HG02981 (cell line): ENCODE measurements at regions not wholly inside any gene's neighbourhood (a gene's known extent, or its start where the extent isn't known, plus 50 kb on each side); places are given as distances from the start of the nearest gene placed in this dataset.
"Not testable (repeated sequence)": the region's sequence is repeated elsewhere in the genome, so short reads cannot be mapped to it uniquely, and the experiment has no call there.

ENCODE experiments used
- ATAC-seq: cut with Tn5 transposase; IDR thresholded peaks from one replicate; pipeline ENCODE4 v1.9.1; 2021; ENCODE audit warnings: mild to moderate bottlenecking, moderate library complexity; ENCODE audit not compliant: unreplicated experiment

DNA sequence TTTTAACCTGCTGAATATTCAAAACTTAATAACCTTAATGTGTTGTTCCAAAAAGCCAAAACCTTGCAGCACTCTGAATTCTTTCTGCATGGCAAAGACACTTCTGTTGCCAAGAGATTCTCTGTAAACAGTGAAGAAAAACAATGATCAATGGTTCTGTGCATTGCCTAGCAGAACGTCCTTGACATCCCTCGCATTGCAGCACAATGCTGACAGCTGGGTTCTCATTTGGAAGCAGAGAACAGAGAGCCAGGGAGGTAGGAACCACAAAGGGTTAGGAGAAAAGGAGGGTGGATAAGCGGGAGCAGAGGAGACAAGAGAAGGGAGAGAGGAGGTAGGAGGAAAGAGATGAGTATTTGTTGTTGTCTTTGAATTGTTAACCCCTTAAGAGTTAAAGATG, 501.1 kb downstream of the NAV3 start:
- no peak for ATAC-seq

DNA sequence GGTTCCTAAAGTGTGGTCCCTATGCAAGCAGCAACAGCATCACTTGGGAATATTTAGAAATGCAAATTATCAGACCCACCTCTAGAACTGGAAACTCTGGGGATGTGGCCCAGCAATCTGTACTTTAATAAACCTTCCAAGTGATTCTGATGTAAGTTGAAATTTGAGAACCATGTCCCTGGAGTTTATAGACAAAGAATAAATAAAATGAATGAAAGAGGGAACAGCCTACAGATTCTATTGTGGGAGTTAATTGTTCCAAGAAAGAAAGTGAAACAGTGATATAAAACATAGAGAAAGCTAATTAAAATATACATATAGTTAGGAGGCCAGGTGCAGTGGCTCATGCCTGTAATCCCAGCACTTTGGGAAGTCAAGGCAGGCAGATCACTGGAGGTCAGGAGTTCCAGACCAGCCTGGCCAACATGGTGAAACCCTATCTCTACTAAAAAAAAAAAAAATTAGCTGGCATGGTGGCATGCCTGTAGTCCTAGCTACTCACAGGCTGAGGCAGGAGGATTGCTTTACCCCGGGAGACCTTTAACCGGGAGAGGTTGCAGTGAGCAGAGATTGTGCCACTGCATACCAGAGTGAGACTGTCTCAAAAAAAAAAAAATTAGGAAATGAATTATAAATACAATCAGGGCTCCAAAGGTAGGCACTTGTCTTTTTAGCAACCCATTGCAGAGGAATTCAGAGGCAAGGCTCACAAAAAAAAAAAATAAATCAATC, 507.5 kb downstream of the NAV3 start:
- no peak for ATAC-seq

DNA sequence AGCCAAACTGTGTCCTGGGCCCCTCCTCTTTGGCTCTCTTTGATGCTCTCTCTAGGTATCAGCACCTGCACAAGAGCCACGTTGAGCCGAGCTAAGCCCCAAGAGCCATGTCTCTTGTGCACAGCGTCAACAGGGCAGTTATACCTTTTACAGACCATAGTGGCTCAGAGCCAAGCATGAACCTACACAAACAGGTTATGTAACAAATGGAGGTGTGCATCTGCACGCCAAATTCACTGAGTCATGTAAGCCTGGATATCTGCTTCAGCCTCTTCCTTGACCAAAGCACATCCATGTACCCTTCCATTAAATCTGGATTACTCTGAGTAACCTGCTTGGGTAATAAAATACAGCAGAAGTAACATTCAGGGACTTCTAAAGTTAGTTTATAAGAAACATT, 509.7 kb downstream of the NAV3 start:
- ATAC-seq, result no peak

DNA sequence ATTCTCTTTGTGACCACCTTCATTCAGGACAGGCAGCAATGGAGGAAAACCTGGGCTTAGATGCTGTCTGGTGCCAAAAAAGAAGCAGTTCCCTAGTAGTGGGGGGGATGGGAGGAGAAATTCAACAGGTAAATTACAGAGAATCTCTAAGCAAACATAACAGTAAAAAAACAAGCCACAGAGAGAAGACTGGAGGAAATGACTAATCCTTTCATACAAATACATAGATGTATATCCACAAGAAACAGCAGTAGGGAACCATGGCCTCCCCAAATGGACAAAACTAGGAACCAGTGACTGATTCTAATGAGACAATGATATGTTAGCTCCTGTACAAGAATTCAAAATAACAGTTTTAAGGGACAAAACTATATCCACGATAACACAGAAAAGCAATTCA, 513.0 kb downstream of the NAV3 start:
- ATAC-seq, result no peak

DNA sequence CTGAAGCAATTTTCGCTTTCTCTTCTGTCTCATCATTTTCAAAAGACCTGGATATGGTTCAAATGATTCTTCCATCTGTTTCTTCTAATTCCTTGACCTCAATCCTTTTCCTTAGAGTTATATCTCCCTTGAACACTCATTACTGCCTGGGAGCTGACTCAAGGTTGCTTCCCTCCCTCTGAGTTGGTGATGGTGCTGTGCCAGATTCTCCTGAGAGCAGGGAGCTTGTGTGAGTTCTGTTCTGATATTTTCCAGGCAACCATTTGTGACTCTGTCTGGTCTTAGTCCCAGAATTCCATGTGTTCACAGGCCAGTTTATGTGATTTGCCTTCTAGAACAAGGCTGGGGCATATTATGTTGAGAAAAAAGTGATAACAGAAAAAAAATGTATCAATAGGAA, 505.1 kb upstream of the SYT1 start:
- no peak for ATAC-seq

DNA sequence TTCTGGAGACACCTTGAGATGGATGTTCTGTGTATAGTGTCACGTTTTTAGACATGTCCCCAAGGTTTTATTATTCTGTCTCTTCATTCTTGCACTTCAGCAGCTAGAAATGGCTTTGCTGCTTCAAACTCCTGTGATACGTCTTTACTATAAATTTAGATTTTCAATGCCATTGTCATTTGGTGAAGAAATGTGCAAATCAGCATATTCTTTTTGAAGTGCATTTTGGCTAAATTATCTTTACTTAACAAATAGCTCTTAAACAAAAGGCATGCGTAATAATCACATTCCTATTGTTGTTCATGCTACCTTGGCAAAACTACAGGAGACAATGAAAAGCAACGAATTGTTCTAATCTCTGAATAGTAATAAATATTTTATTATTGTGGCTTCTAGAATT, 502.9 kb upstream of the SYT1 start:
- no peak for ATAC-seq

DNA sequence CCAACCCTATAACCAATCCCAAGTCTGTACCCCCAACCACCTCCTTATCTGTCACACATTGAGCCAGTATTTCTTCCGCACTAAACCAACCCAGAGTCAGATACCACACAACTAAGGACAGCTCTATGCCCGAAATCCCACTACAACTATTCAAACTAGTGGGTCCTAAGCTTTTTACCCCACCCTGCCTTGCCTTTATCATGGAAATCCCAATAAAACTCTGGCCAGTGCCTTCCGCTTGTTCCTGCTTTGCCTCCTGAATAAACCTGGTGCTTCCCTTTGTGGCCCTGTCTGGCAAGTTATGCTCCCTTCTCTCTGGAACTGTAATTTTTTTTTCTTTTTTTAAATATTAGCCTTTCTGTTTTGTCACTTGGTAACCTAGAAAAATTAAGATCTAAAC, 493.3 kb upstream of the SYT1 start:
- no peak for ATAC-seq

DNA sequence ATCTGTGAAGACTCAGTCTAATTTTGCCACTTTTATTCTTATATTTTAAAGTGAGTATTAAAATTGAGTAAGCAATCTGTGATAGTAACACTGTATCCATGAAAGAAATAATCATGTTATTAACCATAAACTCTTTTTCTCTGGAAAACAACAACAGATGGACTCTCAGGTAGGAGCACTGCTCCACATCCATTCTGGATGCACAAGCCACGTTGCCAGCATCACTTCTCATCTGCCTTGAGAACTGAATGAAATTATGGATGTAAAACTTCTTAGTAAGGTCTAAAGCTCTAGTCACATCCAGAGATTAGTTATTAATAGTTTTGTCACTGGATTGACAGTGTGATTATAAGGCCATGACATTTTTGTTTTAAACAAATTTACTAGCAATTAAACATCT, 489.1 kb upstream of the SYT1 start:
- ATAC-seq, result no peak

DNA sequence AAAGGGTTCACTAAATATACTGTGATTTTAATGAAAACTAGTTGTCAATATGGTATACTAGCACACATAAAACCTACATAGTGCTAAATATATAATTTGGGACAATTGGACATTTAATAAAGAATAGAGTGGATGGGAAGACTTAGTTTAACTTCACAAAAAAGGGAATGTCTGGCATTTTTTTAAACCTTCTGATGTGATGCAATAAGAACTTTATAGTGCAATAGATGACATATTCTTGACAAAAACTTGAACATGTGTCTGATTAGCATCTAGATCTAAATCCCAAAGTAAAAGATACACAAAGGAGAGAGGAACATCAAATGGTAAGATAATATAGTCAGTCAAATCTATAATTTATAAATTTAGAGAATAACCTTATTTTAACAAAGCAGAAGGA, 488.3 kb upstream of the SYT1 start:
- no peak for ATAC-seq

DNA sequence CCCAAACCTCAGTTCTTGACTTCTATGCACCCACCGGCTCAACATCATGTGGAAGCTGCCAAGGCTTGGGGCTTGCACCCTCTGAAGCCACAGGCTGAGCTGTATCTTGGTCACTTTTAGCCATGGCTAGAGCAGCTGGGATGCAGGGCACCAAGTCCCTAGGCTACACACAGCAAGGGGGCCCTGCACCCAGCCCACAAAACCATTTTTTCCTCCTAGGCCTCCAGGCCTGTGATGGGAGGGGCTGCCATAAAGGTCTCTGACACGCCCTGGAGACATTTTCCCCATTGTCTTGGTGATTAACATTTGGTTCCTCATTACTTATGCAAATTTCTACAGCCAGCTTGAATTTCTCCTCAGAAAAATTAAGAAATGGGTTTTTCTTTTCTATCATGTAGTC, 485.5 kb upstream of the SYT1 start:
- not testable (repeated sequence) for ATAC-seq

DNA sequence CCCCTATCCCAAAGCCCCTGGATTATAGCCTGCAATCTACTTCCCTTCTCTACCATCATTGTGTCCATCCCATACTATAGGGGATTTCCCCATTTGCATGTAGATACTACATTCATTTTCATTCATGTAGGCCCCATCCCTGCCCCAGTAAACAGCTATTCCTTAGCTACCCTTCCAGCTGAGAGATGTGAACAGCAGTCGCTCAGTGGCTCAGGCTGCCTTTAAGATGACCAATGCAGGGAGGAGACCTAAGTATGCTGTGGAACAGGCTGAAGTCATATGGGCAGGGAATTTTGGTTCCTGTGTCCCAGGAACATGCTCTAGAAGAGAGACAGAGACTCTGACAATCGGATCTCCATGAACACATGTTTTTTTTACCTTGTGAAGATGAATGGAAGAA, 481.2 kb upstream of the SYT1 start:
- no peak for ATAC-seq

DNA sequence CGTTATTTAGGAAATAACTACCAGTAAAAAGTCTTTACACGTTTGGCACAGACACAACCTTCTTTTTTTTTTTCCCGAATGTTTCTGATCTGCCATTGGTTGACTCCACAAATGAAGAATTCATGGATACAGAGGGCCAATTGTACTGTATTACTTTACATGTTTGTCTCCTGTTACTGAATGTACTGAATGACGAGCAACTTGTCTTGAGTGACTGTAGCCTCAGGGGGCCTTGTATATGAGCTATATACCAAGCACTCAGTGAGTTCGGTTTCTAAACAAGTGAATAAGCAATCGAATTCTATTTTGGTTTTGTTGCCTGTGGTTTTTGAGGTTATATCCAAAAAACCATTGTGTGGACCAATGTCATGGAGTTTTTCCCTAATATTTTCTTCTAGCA, 480.0 kb upstream of the SYT1 start:
- no peak for ATAC-seq

DNA sequence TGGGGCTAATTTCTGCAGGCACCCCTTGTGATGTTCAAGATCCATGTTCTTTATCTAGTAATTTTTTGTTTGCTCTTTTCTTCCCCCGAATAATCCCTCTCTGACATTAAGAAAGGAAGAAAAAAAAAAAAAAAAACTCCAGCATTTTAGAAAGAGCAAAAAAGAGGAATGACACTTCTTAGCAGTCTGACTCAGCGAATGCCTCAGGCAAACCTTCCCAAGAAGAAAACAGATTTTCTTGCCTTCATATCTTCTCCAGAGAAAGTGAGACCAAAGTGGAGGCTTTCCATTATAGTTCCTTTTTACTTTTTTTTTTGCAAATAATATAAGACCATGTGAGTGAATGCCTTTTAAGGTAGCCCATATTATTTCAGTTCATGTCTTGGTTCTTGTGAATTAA, 479.0 kb upstream of the SYT1 start:
- no peak for ATAC-seq

DNA sequence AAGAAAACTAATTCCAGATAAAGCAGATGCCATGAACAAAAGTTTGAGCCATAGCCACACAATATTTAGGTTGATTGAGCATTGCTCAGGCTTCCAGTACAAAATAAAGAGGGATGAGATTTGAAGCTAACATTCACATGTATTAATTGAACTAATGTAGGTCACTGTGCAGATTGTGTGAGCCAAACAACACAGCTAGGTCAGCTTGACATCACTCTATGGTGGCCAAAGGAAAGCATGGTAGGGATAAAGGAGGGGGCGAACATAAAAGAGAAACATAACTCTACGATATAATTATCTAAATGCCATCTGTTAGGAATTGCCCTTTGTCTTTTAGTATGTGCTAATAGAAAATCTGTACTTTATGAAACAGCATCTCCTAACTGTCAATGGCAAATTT, 477.7 kb upstream of the SYT1 start:
- ATAC-seq, result no peak

DNA sequence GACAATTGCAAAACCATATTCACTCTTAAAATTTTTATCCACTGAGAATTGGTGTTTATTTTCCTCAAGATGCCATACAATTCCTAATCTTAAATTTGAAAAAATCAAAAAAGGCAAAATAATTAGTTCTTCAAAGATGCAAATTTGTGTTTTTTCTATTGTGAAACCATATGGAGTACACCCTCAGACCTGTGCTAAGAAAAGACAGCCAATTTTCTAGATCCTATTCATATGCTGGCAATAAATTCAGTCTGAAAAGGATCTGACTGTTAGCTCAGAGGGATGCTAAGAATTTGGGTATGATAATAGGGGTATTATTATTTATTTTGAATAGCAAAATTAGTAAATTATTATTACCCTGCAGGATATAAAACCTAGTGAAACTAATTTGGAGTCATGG, 476.9 kb upstream of the SYT1 start:
- no peak for ATAC-seq

DNA sequence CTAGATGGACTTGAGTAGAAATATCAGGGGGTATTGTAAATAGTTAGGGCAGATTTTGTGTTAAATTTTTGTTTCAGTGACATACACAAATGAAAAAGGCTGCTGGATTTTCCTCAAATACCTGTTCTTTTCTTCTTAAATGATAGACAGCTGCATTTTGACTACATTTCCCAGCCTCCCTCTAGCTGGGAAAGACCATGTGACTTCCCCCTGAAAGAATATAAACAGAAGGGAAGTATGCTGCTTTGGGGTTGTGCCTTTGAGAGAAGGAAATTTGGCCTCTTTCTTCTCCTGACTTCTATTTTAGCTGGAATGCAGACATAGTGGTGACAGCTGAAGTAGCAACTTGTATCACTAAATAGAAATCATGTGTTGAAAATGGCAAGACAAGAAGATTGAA, 476.1 kb upstream of the SYT1 start:
- ATAC-seq, result no peak

DNA sequence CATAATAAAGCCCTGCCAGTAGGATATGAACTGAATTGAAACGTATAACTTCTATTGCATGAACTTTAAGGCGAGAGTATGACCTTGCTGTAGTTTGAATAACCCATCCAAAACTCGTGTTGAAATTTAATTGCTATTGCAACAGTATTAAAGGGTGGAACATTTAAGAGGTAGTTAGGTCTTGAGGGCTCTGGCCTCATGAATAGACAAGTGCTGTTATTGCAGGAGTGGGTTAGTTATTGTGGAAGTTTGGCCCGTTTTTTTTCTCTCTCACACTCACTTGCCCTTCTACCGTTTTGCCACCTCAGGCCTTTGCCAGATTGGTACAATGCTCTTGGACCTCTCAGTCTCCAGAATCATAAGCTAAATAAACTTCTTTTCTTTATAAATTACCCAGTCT, 473.7 kb upstream of the SYT1 start:
- no peak for ATAC-seq

DNA sequence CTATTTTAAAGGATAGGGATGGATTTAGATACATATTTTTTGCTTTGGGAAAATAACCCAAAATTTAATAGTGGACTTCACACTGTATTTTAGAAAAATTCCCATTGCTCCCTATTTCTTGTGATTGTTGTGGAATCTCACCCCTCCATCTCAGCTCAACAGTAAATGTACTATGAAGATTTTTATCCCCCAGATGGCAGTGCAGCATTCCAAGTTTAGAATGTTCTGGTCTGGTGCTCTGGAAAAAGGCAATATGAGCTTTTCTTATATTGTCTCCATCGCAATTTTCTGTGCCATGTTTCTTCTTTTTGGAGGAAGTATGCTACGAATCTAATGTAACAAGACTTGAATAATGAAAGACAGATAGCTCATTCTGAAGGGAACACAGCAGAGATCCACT, 471.7 kb upstream of the SYT1 start:
- no peak for ATAC-seq

DNA sequence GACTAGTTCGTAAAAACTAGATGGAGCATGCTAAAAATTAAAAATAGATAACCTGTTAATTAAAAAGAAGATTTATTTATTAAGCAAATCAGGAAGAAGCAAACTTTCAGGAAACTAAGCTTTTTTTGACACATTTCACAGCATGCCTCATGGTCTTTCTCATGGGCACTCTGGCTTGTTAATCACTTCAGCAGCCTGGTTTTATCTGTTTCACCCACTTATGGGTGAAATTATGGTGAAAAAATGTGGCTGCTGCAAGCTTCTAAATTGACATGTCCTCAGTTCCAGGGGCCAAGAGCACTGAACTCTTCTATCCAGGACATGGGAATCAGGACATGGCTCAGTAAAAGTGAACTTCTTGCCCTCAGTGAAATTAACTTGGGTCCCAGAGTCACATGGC, 468.6 kb upstream of the SYT1 start:
- no peak for ATAC-seq

DNA sequence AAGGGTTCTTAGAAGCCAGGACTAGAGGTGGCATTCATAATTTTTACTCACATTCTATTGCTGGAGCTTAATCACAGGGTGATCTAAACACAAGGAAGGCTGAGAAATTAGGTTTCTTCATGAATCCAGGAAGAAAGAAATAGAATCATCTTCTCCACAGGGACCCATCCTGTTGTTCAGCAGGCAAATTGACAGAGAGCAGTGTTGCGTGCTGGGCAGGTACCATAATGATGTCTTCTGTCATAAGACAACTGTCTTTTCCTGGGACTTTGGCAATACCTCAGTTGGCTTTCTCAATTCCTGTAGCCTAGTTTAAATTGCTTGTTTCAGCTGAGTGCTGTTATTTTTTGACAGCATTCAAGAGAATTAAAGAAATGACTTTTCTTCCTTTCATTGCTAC, 468.0 kb upstream of the SYT1 start:
- ATAC-seq, result no peak

DNA sequence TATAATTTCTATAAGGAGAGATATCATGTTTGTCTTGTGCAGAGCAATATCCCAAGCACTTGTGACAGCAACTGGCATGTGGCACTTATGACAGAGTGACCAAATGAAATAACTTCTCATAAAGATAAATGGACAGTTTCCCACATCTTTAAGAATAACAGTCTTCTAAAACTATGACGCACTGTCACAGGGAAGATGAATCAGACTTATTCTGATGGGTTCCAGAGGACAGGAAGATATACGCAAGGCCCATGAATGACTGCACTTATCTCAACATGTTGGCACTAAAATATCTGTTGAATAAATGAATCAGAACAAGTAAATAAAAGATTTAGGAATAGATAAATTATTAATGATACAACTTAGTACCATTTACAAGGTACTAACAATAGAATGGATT, 465.8 kb upstream of the SYT1 start:
- ATAC-seq, result no peak

DNA sequence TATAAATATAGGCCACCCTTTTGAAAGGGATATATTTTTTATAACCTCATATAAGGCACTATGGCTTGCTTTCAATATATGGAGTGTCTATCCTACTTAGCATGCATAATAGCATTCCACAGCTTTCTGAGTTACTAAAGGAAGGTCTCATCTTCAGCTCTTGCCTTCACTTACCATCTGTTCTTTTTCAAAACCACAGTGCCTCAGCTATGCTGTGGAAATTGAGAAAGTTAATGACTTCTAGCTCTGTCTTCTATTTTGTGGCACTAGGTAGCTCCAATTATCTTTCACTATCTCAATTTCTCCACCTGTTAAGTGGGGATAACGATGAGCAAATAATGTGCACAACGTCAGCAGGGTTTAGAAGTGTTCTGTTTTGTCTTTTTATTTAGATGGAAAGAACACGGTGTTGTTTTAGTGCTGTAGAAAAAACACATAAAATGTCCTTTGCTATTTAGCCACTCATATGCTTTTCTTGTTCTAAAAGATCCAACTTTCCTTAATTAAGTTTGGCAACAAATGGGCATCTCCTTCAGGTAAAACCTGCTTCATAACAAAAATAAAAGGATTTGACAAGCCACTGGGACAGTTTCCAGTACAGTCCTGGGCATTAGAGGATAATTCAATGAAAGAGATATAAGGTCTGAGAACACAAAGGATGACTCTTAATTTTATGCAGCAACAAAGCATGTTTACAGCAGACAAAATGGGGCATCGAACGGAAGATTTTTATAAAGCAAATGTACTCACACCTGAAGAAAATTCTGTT, 462.0 kb upstream of the SYT1 start:
- ATAC-seq, result no peak

DNA sequence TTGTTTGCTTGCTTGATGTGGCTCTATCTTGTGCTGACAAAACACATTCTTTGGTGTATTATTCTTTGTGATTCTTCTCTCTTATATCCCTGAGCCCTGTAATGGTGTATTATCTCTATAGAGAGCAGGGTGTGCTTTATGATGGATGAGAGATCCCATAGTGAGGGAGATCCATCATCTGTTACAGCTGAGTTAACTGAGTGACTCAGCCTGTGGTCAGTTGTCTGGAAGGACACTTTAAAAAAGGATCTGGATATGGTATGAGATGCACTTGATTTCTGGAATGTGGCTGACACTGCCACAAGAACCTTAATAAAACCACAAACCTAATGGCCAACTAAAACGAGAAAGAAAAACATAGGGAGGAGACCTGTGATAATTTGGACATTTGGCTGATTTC, 461.4 kb upstream of the SYT1 start:
- ATAC-seq, result no peak
